Osteocyte (in vitro differentiated cells): ENCODE measurements at regions not wholly inside any gene's neighbourhood (a gene's known extent, or its start where the extent isn't known, plus 50 kb on each side); places are given as distances from the start of the nearest gene placed in this dataset.

Experiments used
- DNase-seq: peaks from one replicate; pipeline ENCODE4 v3.0.0; 2021; ENCODE audit warnings: mixed read lengths; ENCODE audit not compliant: unreplicated experiment; ENCODE audit errors: extremely low spot score
- H3K27ac Mint-ChIP-seq: one replicate; pipeline ENCODE4 v1.8.0; 2021; ENCODE audit warnings: mild to moderate bottlenecking, mixed read lengths; ENCODE audit not compliant: unreplicated experiment
- H3K27me3 Mint-ChIP-seq: one replicate; pipeline ENCODE4 v1.8.0; 2021; ENCODE audit warnings: mixed read lengths; ENCODE audit not compliant: unreplicated experiment
- H3K36me3 Mint-ChIP-seq: one replicate; pipeline ENCODE4 v1.8.0; 2021; ENCODE audit warnings: mixed read lengths; ENCODE audit not compliant: unreplicated experiment
- H3K4me1 Mint-ChIP-seq: one replicate; pipeline ENCODE4 v1.8.0; 2021; ENCODE audit warnings: mixed read lengths; ENCODE audit not compliant: unreplicated experiment
- H3K4me3 Mint-ChIP-seq: one replicate; pipeline ENCODE4 v1.8.0; 2021; ENCODE audit warnings: mild to moderate bottlenecking, moderate library complexity, mixed read lengths; ENCODE audit not compliant: unreplicated experiment
- H3K9me3 Mint-ChIP-seq: one replicate; pipeline ENCODE4 v1.8.0; 2021; ENCODE audit warnings: mixed read lengths; ENCODE audit not compliant: unreplicated experiment
- TF ChIP-seq, protein P1 (sequence below): fragments of 200-600 bp; sonication (generic); IDR thresholded peaks from 2 replicates; pipeline ENCODE4 v1.5.0; 2021; ENCODE audit warnings: antibody characterized with exemption, mild to moderate bottlenecking, moderate library complexity

GRCh38 chr10:88080213-88080612 lies 216.8 kb downstream of the PTEN start:
- TF ChIP-seq, protein P1, sequence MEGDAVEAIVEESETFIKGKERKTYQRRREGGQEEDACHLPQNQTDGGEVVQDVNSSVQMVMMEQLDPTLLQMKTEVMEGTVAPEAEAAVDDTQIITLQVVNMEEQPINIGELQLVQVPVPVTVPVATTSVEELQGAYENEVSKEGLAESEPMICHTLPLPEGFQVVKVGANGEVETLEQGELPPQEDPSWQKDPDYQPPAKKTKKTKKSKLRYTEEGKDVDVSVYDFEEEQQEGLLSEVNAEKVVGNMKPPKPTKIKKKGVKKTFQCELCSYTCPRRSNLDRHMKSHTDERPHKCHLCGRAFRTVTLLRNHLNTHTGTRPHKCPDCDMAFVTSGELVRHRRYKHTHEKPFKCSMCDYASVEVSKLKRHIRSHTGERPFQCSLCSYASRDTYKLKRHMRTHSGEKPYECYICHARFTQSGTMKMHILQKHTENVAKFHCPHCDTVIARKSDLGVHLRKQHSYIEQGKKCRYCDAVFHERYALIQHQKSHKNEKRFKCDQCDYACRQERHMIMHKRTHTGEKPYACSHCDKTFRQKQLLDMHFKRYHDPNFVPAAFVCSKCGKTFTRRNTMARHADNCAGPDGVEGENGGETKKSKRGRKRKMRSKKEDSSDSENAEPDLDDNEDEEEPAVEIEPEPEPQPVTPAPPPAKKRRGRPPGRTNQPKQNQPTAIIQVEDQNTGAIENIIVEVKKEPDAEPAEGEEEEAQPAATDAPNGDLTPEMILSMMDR, result no peak
- no peak overlapping the region for H3K4me3 Mint-ChIP-seq
- no peak for DNase-seq
- no peaks in the 10 kb centered on the region for H3K9me3 Mint-ChIP-seq
- no peaks in the 10 kb centered on the region for H3K36me3 Mint-ChIP-seq
- no peak overlapping the region for H3K27ac Mint-ChIP-seq
- no peaks in the 10 kb centered on the region for H3K27me3 Mint-ChIP-seq
- H3K4me1 Mint-ChIP-seq, result peaks cover 20% of the 10 kb centered on the region

DNA sequence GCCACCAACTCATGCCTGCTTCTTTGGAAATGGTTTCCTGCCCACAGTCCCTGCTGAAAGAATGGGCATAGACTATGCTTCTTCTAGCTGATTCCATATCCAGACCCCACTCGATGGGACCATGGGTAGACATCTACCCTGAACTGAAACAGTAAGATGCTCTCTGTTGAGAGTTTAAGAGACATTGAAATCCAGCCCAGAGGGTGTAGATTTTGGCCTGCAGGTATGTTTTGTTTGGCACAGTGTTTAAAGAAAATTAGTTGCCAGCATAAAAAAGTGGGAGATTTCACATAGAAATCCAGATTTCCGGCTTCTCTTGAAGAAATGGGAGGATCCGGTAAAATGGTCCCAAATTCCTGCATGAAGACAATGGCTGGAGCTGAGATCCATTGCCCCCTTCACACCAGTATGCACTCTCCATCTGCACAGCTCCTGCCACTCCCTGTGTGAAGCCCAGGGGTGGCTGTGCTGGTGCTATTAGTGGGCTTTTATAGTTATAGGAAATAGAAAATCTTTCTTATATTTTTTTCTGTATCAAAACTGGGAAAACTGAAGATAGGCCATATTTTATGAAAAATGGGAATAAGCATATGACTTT lies 218.1 kb downstream of the PTEN start:
- DNase-seq, result no peak
- TF ChIP-seq, protein P1, result no peak
- Mint-ChIP-seq H3K9me3 (no peaks in the 10 kb centered on the region), H3K36me3 (no peaks in the 10 kb centered on the region), H3K27me3 (no peaks in the 10 kb centered on the region), H3K27ac (no peak overlapping the region), H3K4me3 (no peak overlapping the region), H3K4me1 (peaks cover 20% of the 10 kb centered on the region)

- DNase-seq, result no peak
- no peak overlapping the region for H3K4me3 Mint-ChIP-seq
Observed at GRCh38 chr10:88082391-88082790, 219.0 kb downstream of the PTEN start.

GRCh38 chr10:88082806-88083596 lies 219.6 kb downstream of the PTEN start:
- Mint-ChIP-seq H3K4me3 (no peak overlapping the region), H3K36me3 (no peaks in the 10 kb centered on the region), H3K27me3 (no peaks in the 10 kb centered on the region), H3K9me3 (no peaks in the 10 kb centered on the region), H3K27ac (no peak overlapping the region), H3K4me1 (peaks cover 20% of the 10 kb centered on the region)
- TF ChIP-seq, protein P1, result no peak
- DNase-seq, result no peak

More at GRCh38 chr10:88082391-88082790, 219.0 kb downstream of the PTEN start:
- H3K27me3 Mint-ChIP-seq, result no peaks in the 10 kb centered on the region
- no peaks in the 10 kb centered on the region for H3K9me3 Mint-ChIP-seq
- TF ChIP-seq, protein P1, result no peak
- peaks cover 20% of the 10 kb centered on the region for H3K4me1 Mint-ChIP-seq
- H3K27ac Mint-ChIP-seq, result no peak overlapping the region
- H3K36me3 Mint-ChIP-seq, result no peaks in the 10 kb centered on the region

GRCh38 chr10:88083597-88083989 lies 220.2 kb downstream of the PTEN start:
- DNase-seq, result no peak
- Mint-ChIP-seq H3K4me3 (no peak overlapping the region), H3K36me3 (no peaks in the 10 kb centered on the region), H3K27me3 (no peaks in the 10 kb centered on the region), H3K4me1 (peaks cover 20% of the 10 kb centered on the region), H3K9me3 (no peaks in the 10 kb centered on the region), H3K27ac (no peak overlapping the region)
- TF ChIP-seq, protein P1, result no peak
